PFSK-1 (cell line): ENCODE measurements at regions not wholly inside any gene's neighbourhood (a gene's known extent, or its start where the extent isn't known, plus 50 kb on each side); places are given as distances from the start of the nearest gene placed in this dataset.

Source experiments
- FOXP2 ChIP-seq: optimal IDR thresholded peaks from 2 replicates; pipeline ENCODE3; 2011; ENCODE audit warnings: borderline replicate concordance, control low read depth, inconsistent platforms; ENCODE audit not compliant: insufficient read depth; ENCODE audit errors: extremely low read length, extremely low read depth
- POLR2AphosphoS5 ChIP-seq: IDR thresholded peaks from 2 replicates; pipeline ENCODE4 v1.6.1; 2012; ENCODE audit warnings: low read depth, mild to moderate bottlenecking, control low read depth, low read length, moderate library complexity
- SIN3A ChIP-seq: IDR thresholded peaks from 2 replicates; pipeline ENCODE4 v1.6.1; 2012; ENCODE audit warnings: mild to moderate bottlenecking, low read length, moderate library complexity, borderline replicate concordance; ENCODE audit not compliant: insufficient read depth
- TAF1 ChIP-seq: IDR thresholded peaks from 2 replicates; pipeline ENCODE4 v1.6.1; 2012; ENCODE audit warnings: low read length, control low read depth, borderline replicate concordance; ENCODE audit not compliant: insufficient read depth
- TF ChIP-seq, protein P1 (sequence below), 2 experiments: IDR thresholded peaks; 2 replicates each; pipeline versions ENCODE4 v1.6.1 to v1.8.0; 2011 to 2012; ENCODE audit warnings: low read depth in 2 of 2, low read length in 2 of 2, control low read depth in 1 of 2, inconsistent platforms in 1 of 2, mild to moderate bottlenecking in 1 of 2, moderate library complexity in 1 of 2; ENCODE audit not compliant: insufficient read depth in 1 of 2

DNA sequence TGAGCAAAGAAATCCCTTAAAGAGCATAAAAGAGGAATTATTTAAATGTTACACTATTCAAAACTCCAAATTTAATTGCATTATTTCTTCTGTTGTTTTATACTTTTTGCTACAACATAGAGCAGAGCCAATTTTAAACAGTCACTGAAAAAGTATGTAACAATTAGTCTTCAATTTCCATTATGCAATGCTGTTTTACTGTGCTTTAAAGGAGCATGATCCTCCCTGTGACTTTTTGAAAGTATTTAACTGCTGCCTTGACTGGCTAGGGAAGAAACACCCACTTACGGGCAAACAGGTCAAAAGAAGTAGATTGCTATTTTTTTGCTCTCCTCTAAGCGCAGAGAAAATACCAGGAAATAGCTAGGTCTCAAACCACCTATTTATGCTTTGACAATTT is 217.4 kb upstream of the GCFC2 start:
- no peak for TF ChIP-seq FOXP2
- TF ChIP-seq POLR2AphosphoS5: no peak
- TF ChIP-seq, protein P1, sequence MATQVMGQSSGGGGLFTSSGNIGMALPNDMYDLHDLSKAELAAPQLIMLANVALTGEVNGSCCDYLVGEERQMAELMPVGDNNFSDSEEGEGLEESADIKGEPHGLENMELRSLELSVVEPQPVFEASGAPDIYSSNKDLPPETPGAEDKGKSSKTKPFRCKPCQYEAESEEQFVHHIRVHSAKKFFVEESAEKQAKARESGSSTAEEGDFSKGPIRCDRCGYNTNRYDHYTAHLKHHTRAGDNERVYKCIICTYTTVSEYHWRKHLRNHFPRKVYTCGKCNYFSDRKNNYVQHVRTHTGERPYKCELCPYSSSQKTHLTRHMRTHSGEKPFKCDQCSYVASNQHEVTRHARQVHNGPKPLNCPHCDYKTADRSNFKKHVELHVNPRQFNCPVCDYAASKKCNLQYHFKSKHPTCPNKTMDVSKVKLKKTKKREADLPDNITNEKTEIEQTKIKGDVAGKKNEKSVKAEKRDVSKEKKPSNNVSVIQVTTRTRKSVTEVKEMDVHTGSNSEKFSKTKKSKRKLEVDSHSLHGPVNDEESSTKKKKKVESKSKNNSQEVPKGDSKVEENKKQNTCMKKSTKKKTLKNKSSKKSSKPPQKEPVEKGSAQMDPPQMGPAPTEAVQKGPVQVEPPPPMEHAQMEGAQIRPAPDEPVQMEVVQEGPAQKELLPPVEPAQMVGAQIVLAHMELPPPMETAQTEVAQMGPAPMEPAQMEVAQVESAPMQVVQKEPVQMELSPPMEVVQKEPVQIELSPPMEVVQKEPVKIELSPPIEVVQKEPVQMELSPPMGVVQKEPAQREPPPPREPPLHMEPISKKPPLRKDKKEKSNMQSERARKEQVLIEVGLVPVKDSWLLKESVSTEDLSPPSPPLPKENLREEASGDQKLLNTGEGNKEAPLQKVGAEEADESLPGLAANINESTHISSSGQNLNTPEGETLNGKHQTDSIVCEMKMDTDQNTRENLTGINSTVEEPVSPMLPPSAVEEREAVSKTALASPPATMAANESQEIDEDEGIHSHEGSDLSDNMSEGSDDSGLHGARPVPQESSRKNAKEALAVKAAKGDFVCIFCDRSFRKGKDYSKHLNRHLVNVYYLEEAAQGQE (IDR thresholded peaks at IDR 0.05; ENCODE audit: insufficient read depth in 1 of 2, low read depth in 2 of 2, low read length in 2 of 2): no peak
- no peak for TF ChIP-seq TAF1
- no peak for TF ChIP-seq SIN3A

DNA sequence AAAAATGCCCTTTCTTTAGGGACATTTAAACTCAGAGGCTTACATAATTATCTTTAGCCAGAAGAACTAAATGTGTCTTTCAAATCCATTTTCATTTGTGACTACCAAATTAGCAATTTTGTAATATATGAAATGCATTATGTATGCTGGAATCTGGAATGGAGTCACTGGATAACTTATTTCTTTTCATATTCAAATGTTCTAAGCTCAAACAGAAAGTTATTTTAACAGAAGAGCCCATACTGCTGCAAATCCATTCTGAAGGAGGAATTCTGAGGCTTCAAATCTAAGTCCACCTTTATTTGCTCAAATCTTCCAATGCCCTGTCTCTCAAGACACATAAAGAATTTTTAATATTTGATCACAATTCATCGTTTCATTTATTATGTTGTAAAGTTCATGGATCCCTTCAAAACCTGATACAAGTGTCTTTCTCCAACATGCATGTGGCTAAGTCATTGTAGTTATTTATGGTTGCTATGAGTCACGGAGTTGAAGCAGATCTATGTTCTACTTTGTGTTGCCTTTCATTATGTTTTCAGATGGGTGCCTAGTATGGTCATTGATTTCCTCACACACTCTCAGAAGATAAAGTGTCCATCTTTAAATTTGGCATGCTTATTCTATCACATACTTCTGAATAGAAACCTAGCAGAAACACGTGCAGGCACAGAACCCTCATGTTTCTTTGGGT is 214.8 kb upstream of the GCFC2 start:
- TF ChIP-seq SIN3A (no peak), FOXP2 (no peak), POLR2AphosphoS5 (no peak), TAF1 (no peak)
- TF ChIP-seq, protein P1 (IDR thresholded peaks at IDR 0.05; ENCODE audit: insufficient read depth in 1 of 2, low read depth in 2 of 2, low read length in 2 of 2): no peak

DNA sequence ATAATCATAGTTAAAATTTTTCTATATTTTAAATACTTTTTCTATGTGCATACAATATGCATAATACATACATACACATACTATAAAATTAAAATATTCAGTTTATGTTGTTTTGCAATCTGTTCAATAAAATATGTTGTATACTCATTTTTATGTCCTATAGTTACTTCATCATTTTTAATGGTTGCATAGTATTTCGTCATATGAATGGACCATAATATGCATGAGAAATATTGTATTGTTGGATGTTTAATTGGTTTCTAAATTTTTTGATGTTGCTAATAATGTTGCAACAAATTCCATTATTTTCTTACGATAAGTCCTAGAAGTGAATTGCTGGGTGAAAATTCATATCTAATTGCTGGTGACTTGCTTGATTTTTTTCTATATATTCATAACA is 211.5 kb upstream of the GCFC2 start:
- TF ChIP-seq POLR2AphosphoS5 (no peak), TAF1 (no peak), FOXP2 (no peak), SIN3A (no peak)
- TF ChIP-seq, protein P1 (IDR thresholded peaks at IDR 0.05; ENCODE audit: insufficient read depth in 1 of 2, low read depth in 2 of 2, low read length in 2 of 2): no peak

DNA sequence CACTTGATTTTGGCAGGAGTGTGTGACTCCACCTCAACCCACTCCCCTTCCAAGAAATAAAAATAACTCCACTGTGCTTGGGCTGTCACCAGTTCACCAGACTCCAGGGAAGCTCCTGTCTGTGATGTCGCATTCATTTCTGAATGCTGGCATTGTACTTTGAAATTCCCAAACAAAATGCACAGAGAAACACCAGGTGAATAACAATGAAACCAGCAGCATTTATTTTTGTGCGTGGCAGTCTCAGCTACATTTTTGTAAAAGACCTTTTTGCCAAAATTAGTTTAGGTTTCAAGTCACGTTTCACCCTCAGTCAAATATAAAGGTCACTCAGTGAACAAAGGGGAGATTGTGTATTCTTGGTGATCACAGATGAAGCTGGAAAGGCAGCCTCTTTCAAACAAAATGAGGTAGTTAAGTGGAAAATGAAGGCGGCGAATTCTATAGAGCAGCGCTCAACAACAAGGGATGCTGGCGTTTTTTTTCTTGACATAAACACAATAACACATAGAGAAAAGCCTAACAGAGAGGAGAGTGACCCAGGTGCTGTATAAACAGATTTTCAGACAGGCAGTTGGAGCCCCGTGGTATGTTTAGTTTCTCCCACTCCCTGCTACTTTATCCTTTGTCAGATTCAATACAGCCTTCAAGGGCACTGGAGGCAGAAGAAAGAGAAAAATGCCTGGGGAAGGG is 210.3 kb upstream of the GCFC2 start:
- TF ChIP-seq POLR2AphosphoS5: no peak
- no peak for TF ChIP-seq SIN3A
- TF ChIP-seq, protein P1 (IDR thresholded peaks at IDR 0.05; ENCODE audit: insufficient read depth in 1 of 2, low read depth in 2 of 2, low read length in 2 of 2): no peak
- TF ChIP-seq FOXP2: no peak
- TF ChIP-seq TAF1: no peak
